ENCODE measurements at regions not wholly inside any gene's neighbourhood (a gene's known extent, or its start where the extent isn't known, plus 50 kb on each side); places are given as distances from the start of the nearest gene placed in this dataset.

DNA sequence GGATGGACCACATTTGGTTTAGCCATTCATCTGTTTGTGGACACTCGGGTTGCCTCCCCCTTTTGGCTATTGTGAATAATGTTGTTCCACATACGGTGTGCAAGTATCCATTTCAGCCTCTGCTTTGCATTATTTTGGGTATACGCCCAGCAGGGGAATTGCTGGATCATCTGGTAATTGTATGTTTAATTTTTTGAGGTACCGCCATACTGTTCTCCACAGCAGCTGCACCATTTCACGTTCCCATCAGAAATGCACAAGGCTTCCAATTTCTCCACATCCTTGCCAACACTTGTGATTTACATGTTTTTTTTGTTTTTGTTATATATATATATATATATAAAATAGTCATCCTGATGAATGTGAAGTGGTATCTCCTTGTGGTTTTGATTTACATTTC, 54.6 kb upstream of the TWIST2 start:
- no peak for DNase-seq

DNA sequence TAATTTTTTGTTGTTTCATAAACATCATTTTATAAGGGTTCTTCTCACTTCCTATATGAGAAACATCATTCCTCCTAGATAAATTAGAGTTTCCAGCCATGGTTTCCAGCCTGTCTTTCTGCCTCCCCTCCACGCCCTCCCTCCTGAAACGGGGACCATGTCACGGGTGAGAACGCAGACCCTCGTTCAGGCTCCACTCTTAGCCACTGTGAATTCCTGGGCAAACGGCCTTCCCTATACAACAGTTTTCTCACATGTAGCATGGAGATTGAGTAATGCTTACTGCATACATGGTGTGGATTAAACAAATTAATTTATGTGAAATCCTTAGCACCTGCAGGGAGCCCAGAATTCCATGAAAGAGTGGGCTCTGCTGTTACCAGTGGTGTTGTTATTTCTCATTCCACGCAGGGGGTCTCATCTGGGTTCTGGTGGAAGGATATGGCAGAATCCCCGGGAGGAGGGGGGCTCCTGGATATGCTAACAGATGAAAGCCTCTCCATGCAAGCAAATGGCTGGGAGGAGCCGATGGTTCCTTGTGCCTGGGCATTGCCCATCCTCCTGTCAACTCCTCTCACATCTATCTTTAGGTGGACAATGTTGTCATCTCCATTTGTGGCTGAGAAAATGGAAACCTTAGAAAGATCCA, 54.0 kb upstream of the TWIST2 start:
- DNase-seq, result no peak

GRCh38 chr2:238796223-238796885, 51.5 kb upstream of the TWIST2 start:
- DNase-seq, result no peak

DNA sequence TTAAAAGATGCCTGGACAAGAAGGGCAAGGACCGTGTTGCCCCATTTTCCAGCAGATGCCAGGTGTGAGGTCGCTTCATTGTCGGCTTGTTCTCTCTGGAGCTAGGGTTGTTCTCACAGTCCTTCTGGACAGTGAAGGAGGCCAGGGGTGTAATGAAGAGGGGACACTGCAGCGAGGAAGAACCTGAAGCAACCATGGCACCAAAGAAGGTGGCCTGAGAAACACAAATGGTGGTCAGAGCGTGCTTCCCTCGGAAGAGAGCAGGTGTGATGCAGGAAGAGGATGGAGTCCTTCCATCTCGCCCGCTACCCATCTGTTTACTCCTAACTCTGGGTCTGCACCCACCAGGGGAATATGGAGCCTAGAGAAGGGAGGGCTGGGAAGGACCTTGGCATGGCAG, 50.3 kb upstream of the TWIST2 start:
- no peak for DNase-seq
